Kidney (tissue), 13 donors: ENCODE measurements at regions not wholly inside any gene's neighbourhood (a gene's known extent, or its start where the extent isn't known, plus 50 kb on each side); places are given as distances from the start of the nearest gene placed in this dataset.

Source experiments
- DNase-seq, 5 donors: peaks; one replicate each; pipeline ENCODE4 v3.0.0-alpha.2; 2013 to 2020
- FAIRE-seq: peaks from 2 replicates; lab custom pipeline; 2012; peaks lifted over from hg19 to GRCh38; lab: Jason Lieb, UNC
- H3K27ac ChIP-seq, 2 donors: one replicate each; pipeline ENCODE4 v1.7.0; 2013; ENCODE audit warnings: low read depth in 2 of 2, low read length in 2 of 2, inconsistent platforms in 1 of 2
- H3K27me3 ChIP-seq: one replicate; pipeline ENCODE4 v1.7.1; 2013; ENCODE audit warnings: low read length, inconsistent platforms; ENCODE audit not compliant: control insufficient read depth, insufficient read depth
- H3K36me3 ChIP-seq, 3 donors: one replicate each; pipeline versions ENCODE4 v1.7.0 to v1.7.1; 2013; ENCODE audit warnings: low read length in 3 of 3, control low read depth in 1 of 3, inconsistent platforms in 1 of 3; ENCODE audit not compliant: insufficient read depth in 3 of 3, control insufficient read depth in 2 of 3
- H3K4me1 ChIP-seq, 3 donors: one replicate each; pipeline versions ENCODE4 v1.7.0 to v1.7.1; 2013; ENCODE audit warnings: low read length in 3 of 3, inconsistent platforms in 1 of 3, low read depth in 1 of 3; ENCODE audit not compliant: control insufficient read depth in 2 of 3, insufficient read depth in 2 of 3
- H3K4me3 ChIP-seq, 3 donors: one replicate each; pipeline versions ENCODE4 v1.7.0 to v1.8.1; 2013; ENCODE audit warnings: low read length in 3 of 3, control low read depth in 1 of 3, inconsistent platforms in 1 of 3
- H3K9ac ChIP-seq, 3 donors: one replicate each; pipeline versions ENCODE4 v1.7.0 to v1.7.1; 2013; ENCODE audit warnings: low read length in 3 of 3, control low read depth in 1 of 3, inconsistent platforms in 1 of 3
- H3K9me3 ChIP-seq, 3 donors: one replicate each; pipeline versions ENCODE4 v1.7.0 to v1.7.1; 2013; ENCODE audit warnings: low read length in 3 of 3, control low read depth in 1 of 3, inconsistent platforms in 1 of 3; ENCODE audit not compliant: control insufficient read depth in 2 of 3, insufficient read depth in 1 of 3
- CTCF ChIP-seq: IDR thresholded peaks from 3 replicates; pipeline ENCODE4 v1.5.1; 2012; ENCODE audit warnings: mild to moderate bottlenecking, moderate library complexity, borderline replicate concordance; ENCODE audit not compliant: insufficient read depth; ENCODE audit errors: extremely low read depth
- intact Hi-C: fragments of 100-400 bp; cut with DNase I; formaldehyde crosslinking; loops from one replicate; pipeline ENCODE4 v1.11.1; 2022
- donor health status: control.
- donor health status: control.
- donor health status: control.
- donor health status: control.
- donor health status: control.
- donor health status: DM: yes; HTN: yes; CAD: no.
- donor health status: Normal renal cell carcinoma (clear cell type).

- FAIRE-seq (no peak), DNase-seq (no peak)
- TF ChIP-seq CTCF, result no peak
- no peaks in the 10 kb centered on the region for H3K36me3 ChIP-seq
- no peak overlapping the region for H3K27ac ChIP-seq
- no peaks in the 10 kb centered on the region for H3K9me3 ChIP-seq
- H3K9ac ChIP-seq, result no peak overlapping the region
- no peaks in the 10 kb centered on the region for H3K27me3 ChIP-seq
- no peak overlapping the region for H3K4me3 ChIP-seq
- intact Hi-C loops, result no loop called here
- H3K4me1 ChIP-seq, result no peaks in the 10 kb centered on the region
Observed at GRCh38 chr11:44512818-44513217, 52.6 kb upstream of the CD82 start.

- no peaks in the 10 kb centered on the region for H3K4me1 ChIP-seq
- no peak overlapping the region for H3K4me3 ChIP-seq
- no peak for TF ChIP-seq CTCF
- DNase-seq, result no peak
- H3K36me3 ChIP-seq, result no peaks in the 10 kb centered on the region
- no peaks in the 10 kb centered on the region for H3K27me3 ChIP-seq
- intact Hi-C loops, result no loop called here
- H3K9me3 ChIP-seq, result no peaks in the 10 kb centered on the region
- H3K9ac ChIP-seq, result no peak overlapping the region
- no peak for FAIRE-seq
- no peak overlapping the region for H3K27ac ChIP-seq
Observed at GRCh38 chr11:44515048-44515447, 50.4 kb upstream of the CD82 start.
